ENCODE measurements at regions not wholly inside any gene's neighbourhood (a gene's known extent, or its start where the extent isn't known, plus 50 kb on each side); places are given as distances from the start of the nearest gene placed in this dataset.

DNA sequence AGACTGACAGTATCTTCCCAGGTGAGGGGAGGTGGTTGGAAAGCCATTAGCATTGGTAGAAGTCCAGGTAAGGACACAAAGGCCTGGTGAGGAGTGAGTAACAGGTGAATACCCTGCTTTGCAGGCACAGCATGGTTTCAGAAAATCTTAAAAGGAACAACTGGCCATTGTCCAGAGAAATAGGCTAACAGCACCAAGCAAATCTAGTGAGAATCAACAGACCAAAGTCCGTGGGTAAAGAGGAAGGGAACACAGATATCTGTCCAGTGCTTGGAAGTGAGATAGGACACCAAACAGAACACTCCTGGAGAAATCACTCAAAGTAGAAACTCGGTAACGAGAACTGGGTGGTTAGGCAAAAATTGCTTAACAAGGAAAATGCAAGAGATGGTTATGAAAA lies 88.8 kb upstream of the RPRM start:
- TF ChIP-seq, protein P1, sequence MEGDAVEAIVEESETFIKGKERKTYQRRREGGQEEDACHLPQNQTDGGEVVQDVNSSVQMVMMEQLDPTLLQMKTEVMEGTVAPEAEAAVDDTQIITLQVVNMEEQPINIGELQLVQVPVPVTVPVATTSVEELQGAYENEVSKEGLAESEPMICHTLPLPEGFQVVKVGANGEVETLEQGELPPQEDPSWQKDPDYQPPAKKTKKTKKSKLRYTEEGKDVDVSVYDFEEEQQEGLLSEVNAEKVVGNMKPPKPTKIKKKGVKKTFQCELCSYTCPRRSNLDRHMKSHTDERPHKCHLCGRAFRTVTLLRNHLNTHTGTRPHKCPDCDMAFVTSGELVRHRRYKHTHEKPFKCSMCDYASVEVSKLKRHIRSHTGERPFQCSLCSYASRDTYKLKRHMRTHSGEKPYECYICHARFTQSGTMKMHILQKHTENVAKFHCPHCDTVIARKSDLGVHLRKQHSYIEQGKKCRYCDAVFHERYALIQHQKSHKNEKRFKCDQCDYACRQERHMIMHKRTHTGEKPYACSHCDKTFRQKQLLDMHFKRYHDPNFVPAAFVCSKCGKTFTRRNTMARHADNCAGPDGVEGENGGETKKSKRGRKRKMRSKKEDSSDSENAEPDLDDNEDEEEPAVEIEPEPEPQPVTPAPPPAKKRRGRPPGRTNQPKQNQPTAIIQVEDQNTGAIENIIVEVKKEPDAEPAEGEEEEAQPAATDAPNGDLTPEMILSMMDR (IDR thresholded peaks at IDR 0.05), result no peak
- TF ChIP-seq POLR2A (IDR thresholded peaks at IDR 0.05) (no peak), EP300 (IDR thresholded peaks at IDR 0.05) (no peak)
